SK-N-MC (cell line): ENCODE measurements at regions not wholly inside any gene's neighbourhood (a gene's known extent, or its start where the extent isn't known, plus 50 kb on each side); places are given as distances from the start of the nearest gene placed in this dataset.

Source experiments
- EZH2 ChIP-seq: fragments of 200-600 bp; sonication (generic); IDR thresholded peaks from one replicate; pipeline ENCODE4 v1.6.1; 2017; ENCODE audit warnings: antibody characterized with exemption
- POLR2AphosphoS5 ChIP-seq: IDR thresholded peaks from 2 replicates; pipeline ENCODE4 v1.6.1; 2012; ENCODE audit warnings: mild to moderate bottlenecking, low read depth, low read length, borderline replicate concordance

DNA sequence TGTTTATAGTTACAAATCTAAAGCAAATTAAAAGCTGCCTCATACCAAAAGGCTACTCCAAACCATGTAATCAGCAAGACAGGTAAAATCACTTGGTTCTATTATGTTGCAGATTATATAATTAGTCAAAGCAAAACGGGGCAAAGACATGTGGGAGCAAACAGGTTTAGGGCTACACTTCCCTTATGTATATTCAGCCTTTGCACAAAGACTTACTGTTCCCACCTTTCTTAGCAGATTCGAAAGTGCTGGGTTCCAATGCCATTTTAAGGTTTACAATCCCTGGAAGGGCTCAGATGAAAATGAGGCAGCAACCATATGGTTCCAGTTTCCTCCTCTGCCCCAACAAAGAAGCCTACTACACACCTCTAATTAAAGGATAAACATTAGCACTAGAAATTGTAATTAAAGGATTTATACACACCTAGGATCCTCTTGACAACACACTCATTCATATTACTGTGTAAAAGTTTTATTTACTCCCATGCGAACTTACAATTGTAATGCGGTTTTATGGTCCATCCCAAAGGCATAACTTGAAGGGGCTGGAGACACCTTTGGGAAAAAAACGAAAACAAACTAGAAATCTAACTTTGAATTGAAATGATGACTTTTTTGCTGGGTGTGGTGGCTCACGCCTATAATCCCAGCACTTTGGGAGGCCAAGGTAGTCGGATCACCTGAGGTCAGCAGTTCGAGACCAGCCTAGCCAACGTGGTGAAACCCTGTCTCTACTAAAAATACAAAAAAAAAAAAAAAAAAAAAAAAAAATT is 117.3 kb upstream of the PKN2 start:
- TF ChIP-seq EZH2 (no peak), POLR2AphosphoS5 (no peak)
